H1 (cell line): ENCODE measurements at regions not wholly inside any gene's neighbourhood (a gene's known extent, or its start where the extent isn't known, plus 50 kb on each side); places are given as distances from the start of the nearest gene placed in this dataset.

ENCODE experiments used
- CREB1 ChIP-seq: IDR thresholded peaks from 2 replicates; pipeline ENCODE4 v1.6.1; 2012; ENCODE audit warnings: inconsistent platforms
- CTCF ChIP-seq, 3 experiments: IDR thresholded peaks; 1 replicate in 2 of 3; 2 replicates in 1 of 3; pipeline versions ENCODE4 v1.5.1 to v1.6.1; 2011; ENCODE audit warnings: low read length in 3 of 3, mild to moderate bottlenecking in 3 of 3, inconsistent platforms in 2 of 3, low read depth in 1 of 3, moderate library complexity in 1 of 3; ENCODE audit not compliant: insufficient read depth in 1 of 3; ENCODE audit errors: control extremely low read depth in 1 of 3
- POLR2AphosphoS5 ChIP-seq: IDR thresholded peaks from 2 replicates; pipeline ENCODE4 v1.6.1; 2011; ENCODE audit warnings: low read depth, low read length
- TCF12 ChIP-seq: IDR thresholded peaks from 2 replicates; pipeline ENCODE4 v1.6.1; 2011; ENCODE audit warnings: low read depth, mild to moderate bottlenecking, low read length
- TEAD4 ChIP-seq: IDR thresholded peaks from 2 replicates; pipeline ENCODE4 v1.6.1; 2012; ENCODE audit warnings: low read depth, low read length, inconsistent platforms, mixed read lengths
- USF2 ChIP-seq: IDR thresholded peaks from 2 replicates; pipeline ENCODE4 v1.6.1; 2011; ENCODE audit warnings: low read length, improper control_type of control experiment

DNA sequence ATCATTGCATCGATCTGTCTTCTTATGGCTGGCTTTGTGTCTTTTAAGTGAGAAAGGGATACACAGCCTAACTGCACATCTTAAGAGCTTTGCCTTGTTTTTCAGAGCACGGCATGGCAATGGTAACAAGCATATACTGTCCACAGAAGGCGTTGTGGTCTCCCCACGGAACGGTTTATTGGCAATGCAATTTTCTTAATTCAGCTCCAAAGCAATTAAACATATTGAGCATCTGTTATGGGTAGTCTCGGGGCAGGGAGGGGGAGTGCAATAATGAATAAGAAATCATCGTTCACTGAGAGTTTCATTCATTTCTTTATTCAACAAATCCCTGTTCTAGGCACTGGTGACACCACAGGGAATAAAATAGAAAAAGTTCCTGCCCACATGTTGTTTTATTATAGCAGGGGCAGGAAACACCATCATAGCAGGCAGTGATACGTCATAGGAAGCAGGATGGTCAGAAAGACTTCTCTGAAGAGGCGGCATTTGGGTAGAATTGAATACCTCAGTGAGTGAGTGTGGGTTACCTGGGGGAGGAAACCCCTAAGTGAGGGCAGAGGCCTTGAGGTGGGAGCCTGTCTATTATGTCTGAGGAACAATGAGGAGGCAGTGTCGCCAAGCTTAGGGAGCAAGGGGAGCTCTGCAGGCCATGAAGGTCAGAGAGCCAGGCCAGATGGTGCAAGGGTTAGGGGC lies 185.7 kb upstream of the KL start:
- TF ChIP-seq POLR2AphosphoS5 = no peak
- no peak for TF ChIP-seq TEAD4
- no peak for TF ChIP-seq TCF12
- no peak for TF ChIP-seq CTCF (IDR thresholded peaks at IDR 0.05; ENCODE audit: control extremely low read depth in 1 of 3, insufficient read depth in 1 of 3, low read depth in 1 of 3, low read length in 3 of 3)
- no peak for TF ChIP-seq USF2
- TF ChIP-seq CREB1 = no peak
